Retina (tissue), 1 donor: ENCODE measurements at regions not wholly inside any gene's neighbourhood (a gene's known extent, or its start where the extent isn't known, plus 50 kb on each side); places are given as distances from the start of the nearest gene placed in this dataset.
"Not testable (repeated sequence)": the region's sequence is repeated elsewhere in the genome, so short reads cannot be mapped to it uniquely, and the experiment has no call there.

Experiments
- DNase-seq: peaks from one replicate; pipeline ENCODE4 v3.0.0-alpha.2; 2016

- DNase-seq, result no peak
These were observed 52.8 kb upstream of the ZFAND3 start for GRCh38 chr6:37766717-37767116.

- no peak for DNase-seq
These were observed 54.2 kb upstream of the ZFAND3 start for GRCh38 chr6:37765182-37765775.

- peak; percentile 32 for DNase-seq
These were observed 56.1 kb upstream of the ZFAND3 start for GRCh38 chr6:37763413-37763812.

- DNase-seq, result peak; percentile 12
These were observed 56.7 kb upstream of the ZFAND3 start for GRCh38 chr6:37762806-37763205.

GRCh38 chr6:37761554-37762271 is 57.8 kb upstream of the ZFAND3 start:
- DNase-seq, result no peak

GRCh38 chr6:37759221-37760144 is 60.0 kb upstream of the ZFAND3 start:
- DNase-seq, result peak; percentile 16

- no peak for DNase-seq
These were observed 60.9 kb upstream of the ZFAND3 start for GRCh38 chr6:37758647-37759046.

GRCh38 chr6:37758234-37758633 is 60.6 kb upstream of the MDGA1 start:
- DNase-seq, result no peak

- DNase-seq, result no peak
These were observed 59.7 kb upstream of the MDGA1 start for GRCh38 chr6:37757381-37757780.

GRCh38 chr6:37756135-37756534 is 58.5 kb upstream of the MDGA1 start:
- DNase-seq, result no peak

- DNase-seq, result no peak
These were observed 55.0 kb upstream of the MDGA1 start for GRCh38 chr6:37752718-37753117.

- DNase-seq, result not testable (repeated sequence)
These were observed 51.7 kb upstream of the MDGA1 start for GRCh38 chr6:37749367-37749766.

GRCh38 chr6:37748118-37748517 is 50.4 kb upstream of the MDGA1 start:
- DNase-seq, result no peak
